ENCODE measurements at regions not wholly inside any gene's neighbourhood (a gene's known extent, or its start where the extent isn't known, plus 50 kb on each side); places are given as distances from the start of the nearest gene placed in this dataset.

DNA sequence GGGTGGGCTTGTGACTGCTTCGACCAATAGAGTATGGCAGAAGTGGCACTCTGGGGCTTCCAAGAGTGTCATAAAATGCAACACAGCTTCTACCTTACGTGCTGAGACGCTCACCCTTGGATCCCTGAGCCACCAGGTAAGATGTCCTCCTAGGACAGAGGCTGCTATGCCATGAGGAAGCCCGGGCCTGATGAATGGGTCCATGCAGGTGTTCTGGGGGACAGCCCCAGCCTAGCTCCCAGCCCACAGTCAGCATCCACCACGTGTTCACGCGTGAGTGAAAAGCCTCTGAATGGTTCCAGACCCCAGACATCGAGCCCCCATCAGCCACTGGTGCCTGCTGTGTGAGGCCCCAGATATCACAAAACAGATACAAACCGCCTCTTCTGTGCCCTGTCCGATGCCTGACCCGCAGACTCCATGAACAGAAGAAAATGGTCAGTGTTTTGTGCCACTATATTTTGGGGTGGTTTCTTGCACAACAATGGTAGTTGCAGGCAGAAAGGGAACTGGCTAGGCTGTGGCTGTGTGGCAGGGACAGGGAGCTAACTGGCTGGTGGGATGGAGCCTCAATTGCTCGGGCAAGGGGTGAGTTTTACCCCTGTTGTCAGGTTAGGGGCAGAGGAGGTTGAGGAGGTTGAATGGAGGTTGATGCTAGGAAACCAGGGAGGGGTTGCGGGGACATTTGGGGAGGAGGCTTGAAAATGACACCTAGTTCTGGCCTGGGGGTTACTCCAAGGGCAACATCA, 92.2 kb downstream of the LINGO1 start:
- DNase-seq (ENCODE audit: low spot score) = no peak

DNA sequence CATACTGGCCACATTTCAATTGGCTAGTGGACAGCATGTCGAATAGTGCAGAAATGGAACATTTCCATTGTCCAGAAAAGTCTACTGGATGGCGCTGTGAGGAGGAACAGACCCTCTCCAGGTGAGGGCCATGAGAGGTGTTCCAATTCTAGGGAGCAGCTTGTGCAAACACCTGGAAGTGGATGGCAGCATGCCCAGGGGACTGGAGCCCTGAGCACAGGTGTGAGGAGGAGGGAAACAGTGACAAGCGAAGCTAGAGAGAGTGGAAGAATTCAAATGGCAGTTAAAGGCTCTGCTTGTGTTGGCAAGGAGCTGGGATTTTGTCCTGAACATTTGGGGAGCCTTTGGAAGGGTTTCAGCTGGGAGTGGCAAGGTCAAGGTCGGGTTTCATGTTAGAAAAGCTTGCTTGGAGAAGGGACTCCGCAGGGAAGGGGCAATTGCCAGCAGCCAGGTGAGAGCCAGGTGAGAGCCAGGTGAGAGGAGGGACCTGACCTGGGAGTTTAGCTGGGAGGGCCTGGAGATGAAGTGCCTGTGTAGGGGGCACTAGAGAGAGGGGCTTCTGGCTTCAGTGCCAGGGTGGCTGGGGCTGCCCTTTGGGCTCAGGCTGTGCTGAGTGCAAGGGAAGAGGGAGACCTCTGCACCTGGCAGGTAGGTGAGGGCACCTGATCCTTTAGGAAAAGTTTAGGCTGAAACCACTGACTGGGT, 93.8 kb downstream of the LINGO1 start:
- no peak for DNase-seq (ENCODE audit: low spot score)

DNA sequence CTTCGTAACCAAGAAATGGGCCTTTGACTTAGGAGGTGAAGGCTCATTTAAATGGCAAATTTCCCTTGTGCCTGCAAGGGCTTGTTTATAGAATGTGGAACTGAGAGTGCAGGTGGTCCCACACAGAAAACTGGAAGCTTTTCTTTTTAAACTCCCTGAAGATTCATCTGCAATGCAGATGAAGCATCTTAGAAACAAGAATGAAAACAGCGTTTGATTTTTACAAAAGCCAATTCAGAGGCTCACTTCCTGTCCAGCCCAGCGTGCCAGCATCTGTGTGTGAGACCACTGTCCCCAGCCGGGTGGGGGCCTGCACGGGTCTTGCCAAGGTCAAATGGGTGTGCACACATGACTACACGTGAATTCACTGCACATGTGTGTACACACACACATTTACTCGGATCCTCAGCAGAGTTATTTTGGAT, 94.7 kb downstream of the LINGO1 start:
- no peak for DNase-seq (ENCODE audit: low spot score)

DNA sequence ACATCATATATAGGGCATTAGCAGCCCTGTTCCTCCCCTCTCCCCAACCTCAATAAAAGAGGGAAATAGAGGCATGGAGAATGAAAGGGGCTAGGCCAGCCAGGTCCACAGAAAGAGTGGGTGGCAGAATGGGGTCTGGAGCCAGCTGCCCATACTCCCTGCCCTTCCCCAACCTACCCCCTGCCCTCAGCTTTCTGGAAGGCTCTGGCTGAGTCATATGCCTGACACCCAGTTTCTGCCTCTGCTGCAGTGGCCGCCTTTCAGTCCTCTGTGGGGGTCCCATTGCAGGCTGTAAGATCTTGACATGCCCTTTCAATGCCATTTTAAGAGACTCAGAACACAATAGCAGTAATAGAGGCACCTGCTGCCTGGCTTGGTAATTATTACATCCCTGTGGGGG, 95.7 kb downstream of the LINGO1 start:
- DNase-seq (ENCODE audit: low spot score) = no peak

DNA sequence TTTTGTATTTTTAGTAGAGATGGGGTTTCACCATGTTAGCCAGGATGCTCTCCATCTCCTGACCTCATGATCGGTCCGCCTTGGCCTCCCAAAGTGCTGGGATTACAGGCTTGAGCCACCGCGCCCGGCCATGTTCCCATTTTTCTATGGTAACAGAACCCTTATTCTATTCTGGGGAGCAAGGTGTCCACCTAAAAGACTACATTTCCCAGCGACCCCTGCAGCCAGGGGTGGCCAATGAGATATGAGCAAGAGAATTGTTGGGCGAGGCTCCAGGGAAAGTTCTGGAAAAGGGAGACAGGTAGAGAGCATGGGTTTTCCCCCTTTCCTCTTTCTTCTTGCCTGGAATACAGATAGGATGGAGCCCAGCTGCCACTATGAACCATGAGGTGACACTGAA, 96.9 kb downstream of the LINGO1 start:
- no peak for DNase-seq (ENCODE audit: low spot score)
